Gastroesophageal sphincter (tissue), 4 donors: ENCODE measurements at regions not wholly inside any gene's neighbourhood (a gene's known extent, or its start where the extent isn't known, plus 50 kb on each side); places are given as distances from the start of the nearest gene placed in this dataset.

Experiments
- ATAC-seq: fragments of 150-250 bp; one replicate; pipeline ENCODE4 v1.9.1; 2016; ENCODE audit warnings: mild to moderate bottlenecking, moderate library complexity
- H3K27ac ChIP-seq, 4 donors: fragments of 200-600 bp; sonication (generic) in 3 of 4; 1 replicate in 3 of 4; 2 replicates in 1 of 4; pipeline ENCODE4 v1.5.1; 2016 to 2019
- H3K27me3 ChIP-seq: fragments of 200-600 bp; sonication (generic); one replicate; pipeline ENCODE4 v1.5.1; 2019
- H3K36me3 ChIP-seq, 2 donors: fragments of 200-600 bp; sonication (generic); one replicate each; pipeline ENCODE4 v1.5.1; 2019; ENCODE audit warnings: control low read depth in 1 of 2
- H3K4me1 ChIP-seq, 3 donors: fragments of 200-600 bp; sonication (generic); 1 replicate in 2 of 3; 2 replicates in 1 of 3; pipeline ENCODE4 v1.5.1; 2016 to 2019; ENCODE audit warnings: control low read depth in 2 of 3
- H3K4me3 ChIP-seq, 2 donors: fragments of 200-600 bp; sonication (generic); one replicate each; pipeline ENCODE4 v1.5.1; 2019; ENCODE audit warnings: mild to moderate bottlenecking in 1 of 2, moderate library complexity in 1 of 2
- H3K9me3 ChIP-seq, 3 donors: fragments of 200-600 bp; sonication (generic); one replicate each; pipeline ENCODE4 v1.5.1; 2017 to 2019; ENCODE audit warnings: control low read depth in 2 of 3
- CTCF ChIP-seq, 4 experiments: fragments of 200-600 bp in 2 of 4; fragments of 450-650 bp in 2 of 4; sonication (generic) in 1 of 4; IDR thresholded peaks; one replicate each; pipeline ENCODE4 v1.5.1; 2017 to 2019; ENCODE audit warnings: antibody characterized with exemption in 4 of 4, mild to moderate bottlenecking in 2 of 4, moderate library complexity in 2 of 4
- EP300 ChIP-seq: sonication (generic); formaldehyde crosslinking; IDR thresholded peaks from one replicate; pipeline ENCODE4 v1.6.1; 2017; ENCODE audit warnings: antibody characterized with exemption, mild to moderate bottlenecking
- POLR2A ChIP-seq, 2 donors: fragments of 450-650 bp; IDR thresholded peaks; one replicate each; pipeline ENCODE4 v1.6.1; 2017; ENCODE audit warnings: antibody characterized with exemption in 2 of 2, mild to moderate bottlenecking in 2 of 2, moderate library complexity in 1 of 2
- POLR2AphosphoS5 ChIP-seq: sonication (generic); formaldehyde crosslinking; IDR thresholded peaks from one replicate; pipeline ENCODE4 v1.6.1; 2017; ENCODE audit warnings: antibody characterized with exemption
- WGBS, 2 donors: methylation state at CpG; one replicate each; pipeline ENCODE4 v1.1.5; 2018; ENCODE audit warnings: low coverage in 1 of 2; 5-methylcytosine and 5-hydroxymethylcytosine counted together

- Histone ChIP-seq H3K4me1 (no peaks in the 10 kb centered on the region), H3K4me3 (no peak overlapping the region), H3K27ac (no peak overlapping the region), H3K27me3 (peaks cover 80% of the 10 kb centered on the region), H3K36me3 (no peaks in the 10 kb centered on the region), H3K9me3 (peaks cover 0 to 15% (median 0%) of the 10 kb centered on the region in 3 donors)
- TF ChIP-seq CTCF (IDR thresholded peaks at IDR 0.05): no peak
- TF ChIP-seq POLR2A (IDR thresholded peaks at IDR 0.05): no peak
- TF ChIP-seq EP300: no peak
- no peak for TF ChIP-seq POLR2AphosphoS5
- no peak for ATAC-seq
- WGBS, 2 donors: 60 to 64% methylated on average over 8 of the region's 15 CpGs
Observed at GRCh38 chr22:49284931-49285330, 542.7 kb downstream of the BRD1 start.

DNA sequence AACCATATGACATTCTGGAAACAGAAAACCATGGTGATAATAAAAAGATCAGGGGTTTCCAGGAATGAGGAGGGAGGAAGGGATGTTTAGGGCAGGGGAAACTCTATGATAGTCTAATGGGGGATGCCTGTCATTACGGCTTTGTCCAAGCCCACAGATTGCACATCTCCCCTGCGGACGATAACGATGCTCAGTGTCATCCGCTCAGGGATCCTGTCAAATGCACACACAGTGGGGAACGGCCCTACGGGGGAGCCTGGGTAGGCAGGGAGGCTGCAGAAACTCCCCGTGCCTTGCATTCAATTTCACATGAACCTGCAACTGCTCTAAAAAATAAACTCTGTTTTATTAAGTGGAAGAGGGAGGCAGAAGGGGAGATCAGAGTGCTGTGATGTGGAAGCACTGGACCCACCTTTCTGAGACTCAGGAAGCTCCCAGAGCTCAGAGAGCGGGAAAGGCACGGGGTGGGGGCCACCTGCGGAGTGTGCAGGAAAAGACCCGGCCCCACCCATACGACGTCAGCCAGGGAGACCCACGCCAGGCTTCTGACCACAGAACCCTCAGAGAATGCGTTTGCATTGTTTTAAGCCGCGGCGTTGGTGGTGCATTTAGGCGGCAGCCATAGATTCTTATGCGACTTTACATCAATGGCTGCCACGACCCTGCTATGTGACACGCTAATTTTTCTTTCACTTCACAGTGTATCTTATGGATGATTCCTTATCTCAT, 543.5 kb downstream of the BRD1 start:
- TF ChIP-seq EP300: no peak
- TF ChIP-seq POLR2AphosphoS5: no peak
- TF ChIP-seq CTCF (IDR thresholded peaks at IDR 0.05): no peak
- no peak for TF ChIP-seq POLR2A (IDR thresholded peaks at IDR 0.05)

DNA sequence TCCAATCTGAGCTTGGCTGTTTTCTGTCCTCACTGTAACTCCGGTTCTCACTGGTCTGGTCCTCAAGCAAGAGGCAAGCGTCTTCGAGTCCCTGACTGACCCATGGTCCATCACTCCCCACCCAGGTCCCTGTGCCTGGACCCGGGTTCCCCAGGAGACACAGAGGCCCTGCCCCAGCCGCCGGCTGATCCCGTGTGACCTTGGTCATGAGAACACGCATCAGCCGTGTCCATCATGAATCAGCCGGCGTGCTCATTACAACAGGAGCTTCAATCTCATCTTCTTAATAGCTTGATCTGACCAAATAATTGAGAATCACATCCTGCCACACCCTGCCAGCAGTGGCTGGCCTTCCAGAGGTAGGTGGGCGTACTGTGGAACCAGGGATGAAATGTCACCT, 545.1 kb downstream of the BRD1 start:
- Histone ChIP-seq H3K4me1 (no peaks in the 10 kb centered on the region), H3K36me3 (no peaks in the 10 kb centered on the region), H3K27me3 (peaks cover 87% of the 10 kb centered on the region), H3K27ac (no peak overlapping the region), H3K4me3 (no peak overlapping the region), H3K9me3 (peaks cover 0 to 20% (median 0%) of the 10 kb centered on the region in 3 donors)
- no peak for TF ChIP-seq POLR2AphosphoS5
- no peak for TF ChIP-seq EP300
- no peak for TF ChIP-seq CTCF (IDR thresholded peaks at IDR 0.05)
- WGBS, 2 donors: 70% methylated on average over 2 of the region's 12 CpGs; no CpG with 5 or more reads in 1 of the 2 donors
- no peak for ATAC-seq

More for the DNA sequence above, 543.5 kb downstream of the BRD1 start:
- H3K27ac ChIP-seq: no peak overlapping the region
- no peak for ATAC-seq
- H3K4me1 ChIP-seq: no peaks in the 10 kb centered on the region
- H3K4me3 ChIP-seq: no peak overlapping the region
- peaks cover 78% of the 10 kb centered on the region for H3K27me3 ChIP-seq
- H3K9me3 ChIP-seq: peaks cover 0 to 20% (median 0%) of the 10 kb centered on the region in 3 donors
- whole genome bisulfite sequencing, 2 donors: 63 to 64% methylated on average over 21 to 23 of the region's 23 CpGs
- no peaks in the 10 kb centered on the region for H3K36me3 ChIP-seq

DNA sequence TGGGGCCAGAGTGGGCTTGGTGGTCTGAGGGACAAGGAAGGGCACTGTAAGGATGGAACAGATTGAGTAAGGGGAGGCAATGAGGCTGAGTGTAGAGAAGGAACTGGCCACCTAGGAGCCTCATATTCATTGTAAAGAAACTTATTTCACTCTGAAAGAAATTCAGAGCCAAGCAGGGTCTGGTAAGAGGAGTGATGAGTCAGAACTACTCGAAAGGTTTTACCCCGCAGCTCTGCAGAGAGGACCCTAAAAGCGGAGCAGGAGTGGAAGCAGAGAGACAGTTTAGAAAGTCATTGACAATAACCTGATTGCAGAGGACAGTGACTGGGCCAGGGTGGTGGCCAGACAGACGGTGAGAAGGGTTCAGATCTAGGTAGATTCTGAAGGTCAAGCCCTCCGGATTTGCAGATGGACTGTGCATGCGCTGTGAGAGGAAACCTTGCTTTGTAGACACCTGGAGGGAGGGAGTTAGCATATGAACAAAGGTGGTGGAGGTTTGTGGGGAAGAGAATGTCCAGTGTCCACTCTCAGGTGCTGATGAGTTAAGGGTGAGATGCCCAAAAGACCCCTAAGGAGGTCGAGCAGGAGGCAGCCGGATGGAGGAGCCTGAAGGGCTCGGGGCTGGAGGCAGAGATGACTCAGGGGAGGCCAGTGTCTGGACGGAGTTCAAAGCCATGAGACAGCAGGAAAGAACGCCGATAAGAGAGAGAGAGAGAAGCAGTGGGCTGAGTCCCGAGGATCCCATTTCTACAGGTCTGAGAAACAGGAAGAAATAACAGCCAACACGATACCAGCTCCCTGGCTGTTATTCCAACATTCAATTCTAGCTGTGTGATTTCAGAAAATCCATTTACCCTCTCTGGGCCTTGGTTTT, 546.0 kb downstream of the BRD1 start:
- peaks cover 91% of the 10 kb centered on the region for H3K27me3 ChIP-seq
- ATAC-seq: no peak
- TF ChIP-seq POLR2A (IDR thresholded peaks at IDR 0.05) (no peak), EP300 (no peak), POLR2AphosphoS5 (no peak), CTCF (IDR thresholded peaks at IDR 0.05) (no peak)
- no peaks in the 10 kb centered on the region for H3K36me3 ChIP-seq
- peaks cover 0 to 20% (median 0%) of the 10 kb centered on the region in 3 donors for H3K9me3 ChIP-seq
- no peak overlapping the region for H3K4me3 ChIP-seq
- H3K27ac ChIP-seq: no peak overlapping the region
- no peaks in the 10 kb centered on the region for H3K4me1 ChIP-seq
- WGBS, 2 donors: 55 to 69% methylated on average over 6 to 14 of the region's 14 CpGs
